GM12892 (cell line): ENCODE measurements at regions not wholly inside any gene's neighbourhood (a gene's known extent, or its start where the extent isn't known, plus 50 kb on each side); places are given as distances from the start of the nearest gene placed in this dataset.

Source experiments
- POLR2A ChIP-seq: IDR thresholded peaks from 2 replicates; pipeline ENCODE4 v1.6.1; 2011; ENCODE audit warnings: low read depth, low read length, control low read depth
- TAF1 ChIP-seq: IDR thresholded peaks from 2 replicates; pipeline ENCODE4 v1.6.1; 2011; ENCODE audit warnings: low read depth, mild to moderate bottlenecking, control low read depth, low read length, borderline replicate concordance

- TF ChIP-seq TAF1 (no peak), POLR2A (no peak)
Measured at GRCh38 chr6:82691997-82692396, 328.4 kb downstream of the TPBG start.
